ENCODE measurements at regions not wholly inside any gene's neighbourhood (a gene's known extent, or its start where the extent isn't known, plus 50 kb on each side); places are given as distances from the start of the nearest gene placed in this dataset.
A peak's percentile ranks its signal among the peaks of the same experiment; 100 is the strongest.

GRCh38 chr9:108469654-108470053, 386.1 kb downstream of the ACTL7B start:
- Histone ChIP-seq H3K36me3 (ENCODE audit: insufficient read depth) (no peaks in the 10 kb centered on the region), H2AFZ (no peak overlapping the region), H3K79me2 (replicated peaks; ENCODE audit: insufficient read depth) (no peaks in the 10 kb centered on the region), H3K4me2 (no peak overlapping the region), H3K27ac (ENCODE audit: low read depth) (no peak overlapping the region), H3K4me1 (ENCODE audit: insufficient read depth) (peaks cover 6% of the 10 kb centered on the region; the same call in 1 of the 2 replicates), H3F3A (replicated peaks; ENCODE audit: low read depth) (no peaks in the 10 kb centered on the region), H3K27me3 (ENCODE audit: insufficient read depth) (no peaks in the 10 kb centered on the region), H4K20me1 (replicated peaks; ENCODE audit: insufficient read depth) (no peaks in the 10 kb centered on the region), H3K9me2 (ENCODE audit: insufficient read depth) (peaks cover 13% of the 10 kb centered on the region), H3K4me3 (no peak overlapping the region)
- Mint-ChIP-seq H3K4me1 (peaks cover 15% of the 10 kb centered on the region), H3K27ac (no peak overlapping the region), H3K27me3 (ENCODE audit: insufficient read depth, low read depth, poor library complexity) (peaks cover 3% of the 10 kb centered on the region), H3K9me3 (peaks cover 3% of the 10 kb centered on the region; the same call in 2 of the 3 replicates), H3K36me3 (ENCODE audit: low read depth) (no peaks in the 10 kb centered on the region), H3K4me3 (no peak overlapping the region)
- TF ChIP-seq ZNF331 (CRISPR knock-in tag; IDR thresholded peaks at IDR 0.05; ENCODE audit: low read depth), result no peak
- TF ChIP-seq CREB1 (CRISPR knock-in tag; IDR thresholded peaks at IDR 0.05; ENCODE audit: low read depth), result no peak
- TF ChIP-seq CTCF (conservative IDR thresholded peaks at IDR 0.05; ENCODE audit: low read depth in 2 of 2), result no peak
- no peak for TF ChIP-seq EZH2 (IDR thresholded peaks at IDR 0.05; ENCODE audit: low read depth, unreplicated experiment)
- TF ChIP-seq STAT1 (IDR thresholded peaks at IDR 0.05; ENCODE audit: unreplicated experiment), result no peak
- ATAC-seq, result no peak
- DNase-seq (ENCODE audit: low spot score), result no peak

GRCh38 chr9:108468364-108468763, 387.4 kb downstream of the ACTL7B start:
- Histone ChIP-seq H3K27me3 (ENCODE audit: insufficient read depth) (no peaks in the 10 kb centered on the region), H3K9me2 (ENCODE audit: insufficient read depth) (peaks cover 13% of the 10 kb centered on the region), H3K79me2 (replicated peaks; ENCODE audit: insufficient read depth) (no peaks in the 10 kb centered on the region), H2AFZ (no peak overlapping the region), H3K4me2 (no peak overlapping the region), H3K36me3 (ENCODE audit: insufficient read depth) (no peaks in the 10 kb centered on the region), H4K20me1 (replicated peaks; ENCODE audit: insufficient read depth) (no peaks in the 10 kb centered on the region), H3K4me3 (no peak overlapping the region), H3K27ac (ENCODE audit: low read depth) (no peak overlapping the region), H3F3A (replicated peaks; ENCODE audit: low read depth) (no peaks in the 10 kb centered on the region), H3K4me1 (ENCODE audit: insufficient read depth) (no peaks in the 10 kb centered on the region)
- peak; percentile 62 for ATAC-seq
- no peak overlapping the region for H3K27ac Mint-ChIP-seq
- H3K4me3 Mint-ChIP-seq, result no peak overlapping the region
- no peaks in the 10 kb centered on the region for H3K36me3 Mint-ChIP-seq (ENCODE audit: low read depth)
- H3K27me3 Mint-ChIP-seq (ENCODE audit: insufficient read depth, low read depth, poor library complexity), result peaks cover 3% of the 10 kb centered on the region
- TF ChIP-seq REST (IDR thresholded peaks at IDR 0.05; ENCODE audit: unreplicated experiment), result no peak
- TF ChIP-seq CTCF (conservative IDR thresholded peaks at IDR 0.05; ENCODE audit: low read depth in 2 of 2), result peak; percentile 70 to 72
- H3K4me1 Mint-ChIP-seq, result peaks cover 5% of the 10 kb centered on the region
- DNase-seq (ENCODE audit: low spot score), result peak; percentile 82
- peaks cover 3% of the 10 kb centered on the region; the same call in 2 of the 3 replicates for H3K9me3 Mint-ChIP-seq

Data from GM23338 (cell line).